ENCODE measurements at regions not wholly inside any gene's neighbourhood (a gene's known extent, or its start where the extent isn't known, plus 50 kb on each side); places are given as distances from the start of the nearest gene placed in this dataset.

- H3K4me3 ChIP-seq (ENCODE audit: low read length in 2 of 2), result no peak overlapping the region
- no peaks in the 10 kb centered on the region for H3K4me1 ChIP-seq (ENCODE audit: control insufficient read depth in 2 of 2, insufficient read depth in 2 of 2, low read length in 2 of 2)
- 95% methylated on average over 6 of the region's 6 CpGs for WGBS
- H3K27ac ChIP-seq (ENCODE audit: low read depth in 1 of 2, low read length in 1 of 2), result no peak overlapping the region
- H3K27me3 ChIP-seq (ENCODE audit: control insufficient read depth in 2 of 2, insufficient read depth in 1 of 2, low read length in 1 of 2), result no peaks in the 10 kb centered on the region
- no peaks in the 10 kb centered on the region for H3K9me3 ChIP-seq (ENCODE audit: control insufficient read depth in 2 of 2, insufficient read depth in 1 of 2, low read length in 1 of 2)
- H3K36me3 ChIP-seq (ENCODE audit: control insufficient read depth in 2 of 2, insufficient read depth in 2 of 2, low read length in 1 of 2), result no peaks in the 10 kb centered on the region
- DNase-seq (ENCODE audit: low read depth in 6 of 9, low spot score in 9 of 9), result no peak
These were observed 64.7 kb upstream of the IL12A start for GRCh38 chr3:159923956-159924355.

- H3K4me1 ChIP-seq (ENCODE audit: control insufficient read depth in 2 of 2, insufficient read depth in 2 of 2, low read length in 2 of 2), result no peaks in the 10 kb centered on the region
- WGBS, result 94% methylated on average over 1 of the region's 1 CpG
- DNase-seq (ENCODE audit: low read depth in 6 of 9, low spot score in 9 of 9), result no peak
- no peak overlapping the region for H3K27ac ChIP-seq (ENCODE audit: low read depth in 1 of 2, low read length in 1 of 2)
- H3K4me3 ChIP-seq (ENCODE audit: low read length in 2 of 2), result no peak overlapping the region
- no peaks in the 10 kb centered on the region for H3K36me3 ChIP-seq (ENCODE audit: control insufficient read depth in 2 of 2, insufficient read depth in 2 of 2, low read length in 1 of 2)
- H3K9me3 ChIP-seq (ENCODE audit: control insufficient read depth in 2 of 2, insufficient read depth in 1 of 2, low read length in 1 of 2), result no peaks in the 10 kb centered on the region
- H3K27me3 ChIP-seq (ENCODE audit: control insufficient read depth in 2 of 2, insufficient read depth in 1 of 2, low read length in 1 of 2), result no peaks in the 10 kb centered on the region
These were observed 64.2 kb upstream of the IL12A start for GRCh38 chr3:159924411-159924810.

- no peak for DNase-seq (ENCODE audit: low read depth in 6 of 9, low spot score in 9 of 9)
- Histone ChIP-seq H3K4me3 (ENCODE audit: low read length in 2 of 2) (no peak overlapping the region), H3K27me3 (ENCODE audit: control insufficient read depth in 2 of 2, insufficient read depth in 1 of 2, low read length in 1 of 2) (no peaks in the 10 kb centered on the region), H3K9me3 (ENCODE audit: control insufficient read depth in 2 of 2, insufficient read depth in 1 of 2, low read length in 1 of 2) (no peaks in the 10 kb centered on the region), H3K36me3 (ENCODE audit: control insufficient read depth in 2 of 2, insufficient read depth in 2 of 2, low read length in 1 of 2) (no peaks in the 10 kb centered on the region), H3K27ac (ENCODE audit: low read depth in 1 of 2, low read length in 1 of 2) (no peak overlapping the region), H3K4me1 (ENCODE audit: control insufficient read depth in 2 of 2, insufficient read depth in 2 of 2, low read length in 2 of 2) (no peaks in the 10 kb centered on the region)
- WGBS, result 97% methylated on average over 1 of the region's 1 CpG
These were observed 63.4 kb upstream of the IL12A start for GRCh38 chr3:159925248-159925647.

GRCh38 chr3:159926573-159926972, 62.1 kb upstream of the IL12A start:
- H3K27ac ChIP-seq (ENCODE audit: low read depth in 1 of 2, low read length in 1 of 2), result no peak overlapping the region
- DNase-seq (ENCODE audit: low read depth in 6 of 9, low spot score in 9 of 9), result no peak
- H3K9me3 ChIP-seq (ENCODE audit: control insufficient read depth in 2 of 2, insufficient read depth in 1 of 2, low read length in 1 of 2), result no peaks in the 10 kb centered on the region
- H3K4me1 ChIP-seq (ENCODE audit: control insufficient read depth in 2 of 2, insufficient read depth in 2 of 2, low read length in 2 of 2), result no peaks in the 10 kb centered on the region
- H3K27me3 ChIP-seq (ENCODE audit: control insufficient read depth in 2 of 2, insufficient read depth in 1 of 2, low read length in 1 of 2), result no peaks in the 10 kb centered on the region
- no peak overlapping the region for H3K4me3 ChIP-seq (ENCODE audit: low read length in 2 of 2)
- no peaks in the 10 kb centered on the region for H3K36me3 ChIP-seq (ENCODE audit: control insufficient read depth in 2 of 2, insufficient read depth in 2 of 2, low read length in 1 of 2)
- WGBS, result 91% methylated on average over 5 of the region's 5 CpGs

- H3K4me3 ChIP-seq (ENCODE audit: low read length in 2 of 2), result no peak overlapping the region
- H3K27ac ChIP-seq (ENCODE audit: low read depth in 1 of 2, low read length in 1 of 2), result no peak overlapping the region
- 95% methylated on average over 2 of the region's 2 CpGs for WGBS
- no peaks in the 10 kb centered on the region for H3K27me3 ChIP-seq (ENCODE audit: control insufficient read depth in 2 of 2, insufficient read depth in 1 of 2, low read length in 1 of 2)
- no peaks in the 10 kb centered on the region for H3K4me1 ChIP-seq (ENCODE audit: control insufficient read depth in 2 of 2, insufficient read depth in 2 of 2, low read length in 2 of 2)
- H3K9me3 ChIP-seq (ENCODE audit: control insufficient read depth in 2 of 2, insufficient read depth in 1 of 2, low read length in 1 of 2), result no peaks in the 10 kb centered on the region
- no peaks in the 10 kb centered on the region for H3K36me3 ChIP-seq (ENCODE audit: control insufficient read depth in 2 of 2, insufficient read depth in 2 of 2, low read length in 1 of 2)
- no peak for DNase-seq (ENCODE audit: low read depth in 6 of 9, low spot score in 9 of 9)
These were observed 60.6 kb upstream of the IL12A start for GRCh38 chr3:159928071-159928491.

- Histone ChIP-seq H3K9me3 (ENCODE audit: control insufficient read depth in 2 of 2, insufficient read depth in 1 of 2, low read length in 1 of 2) (peaks cover 0 to under 1% of the 10 kb centered on the region in 2 donors), H3K27me3 (ENCODE audit: control insufficient read depth in 2 of 2, insufficient read depth in 1 of 2, low read length in 1 of 2) (no peaks in the 10 kb centered on the region), H3K4me1 (ENCODE audit: control insufficient read depth in 2 of 2, insufficient read depth in 2 of 2, low read length in 2 of 2) (no peaks in the 10 kb centered on the region), H3K27ac (ENCODE audit: low read depth in 1 of 2, low read length in 1 of 2) (no peak overlapping the region), H3K4me3 (ENCODE audit: low read length in 2 of 2) (no peak overlapping the region), H3K36me3 (ENCODE audit: control insufficient read depth in 2 of 2, insufficient read depth in 2 of 2, low read length in 1 of 2) (no peaks in the 10 kb centered on the region)
- no peak for DNase-seq (ENCODE audit: low read depth in 6 of 9, low spot score in 9 of 9)
- 97% methylated on average over 6 of the region's 6 CpGs for WGBS
These were observed 60.0 kb upstream of the IL12A start for GRCh38 chr3:159928666-159929065.

GRCh38 chr3:159929171-159930141, 59.2 kb upstream of the IL12A start:
- no peaks in the 10 kb centered on the region for H3K27me3 ChIP-seq (ENCODE audit: control insufficient read depth in 2 of 2, insufficient read depth in 1 of 2, low read length in 1 of 2)
- WGBS, result 90% methylated on average over 11 of the region's 11 CpGs

GRCh38 chr3:159934216-159934615, 54.4 kb upstream of the IL12A start:
- Histone ChIP-seq H3K36me3 (ENCODE audit: control insufficient read depth in 2 of 2, insufficient read depth in 2 of 2, low read length in 1 of 2) (no peaks in the 10 kb centered on the region), H3K27ac (ENCODE audit: low read depth in 1 of 2, low read length in 1 of 2) (no peak overlapping the region), H3K9me3 (ENCODE audit: control insufficient read depth in 2 of 2, insufficient read depth in 1 of 2, low read length in 1 of 2) (peaks cover 0 to 8% of the 10 kb centered on the region in 2 donors), H3K27me3 (ENCODE audit: control insufficient read depth in 2 of 2, insufficient read depth in 1 of 2, low read length in 1 of 2) (no peaks in the 10 kb centered on the region), H3K4me3 (ENCODE audit: low read length in 2 of 2) (no peak overlapping the region), H3K4me1 (ENCODE audit: control insufficient read depth in 2 of 2, insufficient read depth in 2 of 2, low read length in 2 of 2) (no peaks in the 10 kb centered on the region)
- DNase-seq (ENCODE audit: low read depth in 6 of 9, low spot score in 9 of 9), result no peak

More at GRCh38 chr3:159929171-159930141, 59.2 kb upstream of the IL12A start:
- Histone ChIP-seq H3K27ac (ENCODE audit: low read depth in 1 of 2, low read length in 1 of 2) (no peak overlapping the region), H3K9me3 (ENCODE audit: control insufficient read depth in 2 of 2, insufficient read depth in 1 of 2, low read length in 1 of 2) (peaks cover 0 to 8% of the 10 kb centered on the region in 2 donors), H3K4me1 (ENCODE audit: control insufficient read depth in 2 of 2, insufficient read depth in 2 of 2, low read length in 2 of 2) (no peaks in the 10 kb centered on the region), H3K36me3 (ENCODE audit: control insufficient read depth in 2 of 2, insufficient read depth in 2 of 2, low read length in 1 of 2) (no peaks in the 10 kb centered on the region), H3K4me3 (ENCODE audit: low read length in 2 of 2) (no peak overlapping the region)
- DNase-seq (ENCODE audit: low read depth in 6 of 9, low spot score in 9 of 9), result peak in 2 of 9 donors; percentile 5 to 30

- H3K9me3 ChIP-seq (ENCODE audit: control insufficient read depth in 2 of 2, insufficient read depth in 1 of 2, low read length in 1 of 2), result peaks cover 0 to 8% of the 10 kb centered on the region in 2 donors
- no peaks in the 10 kb centered on the region for H3K36me3 ChIP-seq (ENCODE audit: control insufficient read depth in 2 of 2, insufficient read depth in 2 of 2, low read length in 1 of 2)
- no peaks in the 10 kb centered on the region for H3K27me3 ChIP-seq (ENCODE audit: control insufficient read depth in 2 of 2, insufficient read depth in 1 of 2, low read length in 1 of 2)
- DNase-seq (ENCODE audit: low read depth in 6 of 9, low spot score in 9 of 9), result no peak
- H3K27ac ChIP-seq (ENCODE audit: low read depth in 1 of 2, low read length in 1 of 2), result no peak overlapping the region
- H3K4me3 ChIP-seq (ENCODE audit: low read length in 2 of 2), result no peak overlapping the region
- no peaks in the 10 kb centered on the region for H3K4me1 ChIP-seq (ENCODE audit: control insufficient read depth in 2 of 2, insufficient read depth in 2 of 2, low read length in 2 of 2)
These were observed 52.1 kb upstream of the IL12A start for GRCh38 chr3:159936541-159936940.

Data from thymus (tissue), 11 donors.